ENCODE measurements at regions not wholly inside any gene's neighbourhood (a gene's known extent, or its start where the extent isn't known, plus 50 kb on each side); places are given as distances from the start of the nearest gene placed in this dataset.

DNA sequence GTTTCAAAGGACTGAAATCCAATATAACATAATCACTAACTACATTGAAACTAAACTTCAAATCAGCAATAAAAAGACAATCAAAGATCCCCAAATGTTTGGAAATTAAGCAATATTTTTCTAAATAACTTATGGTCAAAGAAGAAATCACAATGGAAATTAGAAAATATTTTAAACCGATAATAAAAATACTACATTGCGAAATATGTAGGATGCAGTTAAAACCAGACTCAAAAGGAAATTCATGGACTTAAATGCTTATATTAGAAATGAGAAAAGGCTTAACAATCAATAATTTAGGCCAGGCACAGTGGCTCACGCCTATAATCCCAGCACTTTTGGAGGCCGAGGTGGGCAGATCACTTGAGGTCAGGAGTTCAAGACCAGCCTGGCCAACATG lies 79.0 kb upstream of the HAAO start:
- TF ChIP-seq, protein P1, sequence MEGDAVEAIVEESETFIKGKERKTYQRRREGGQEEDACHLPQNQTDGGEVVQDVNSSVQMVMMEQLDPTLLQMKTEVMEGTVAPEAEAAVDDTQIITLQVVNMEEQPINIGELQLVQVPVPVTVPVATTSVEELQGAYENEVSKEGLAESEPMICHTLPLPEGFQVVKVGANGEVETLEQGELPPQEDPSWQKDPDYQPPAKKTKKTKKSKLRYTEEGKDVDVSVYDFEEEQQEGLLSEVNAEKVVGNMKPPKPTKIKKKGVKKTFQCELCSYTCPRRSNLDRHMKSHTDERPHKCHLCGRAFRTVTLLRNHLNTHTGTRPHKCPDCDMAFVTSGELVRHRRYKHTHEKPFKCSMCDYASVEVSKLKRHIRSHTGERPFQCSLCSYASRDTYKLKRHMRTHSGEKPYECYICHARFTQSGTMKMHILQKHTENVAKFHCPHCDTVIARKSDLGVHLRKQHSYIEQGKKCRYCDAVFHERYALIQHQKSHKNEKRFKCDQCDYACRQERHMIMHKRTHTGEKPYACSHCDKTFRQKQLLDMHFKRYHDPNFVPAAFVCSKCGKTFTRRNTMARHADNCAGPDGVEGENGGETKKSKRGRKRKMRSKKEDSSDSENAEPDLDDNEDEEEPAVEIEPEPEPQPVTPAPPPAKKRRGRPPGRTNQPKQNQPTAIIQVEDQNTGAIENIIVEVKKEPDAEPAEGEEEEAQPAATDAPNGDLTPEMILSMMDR (conservative IDR thresholded peaks at IDR 0.05) = no peak
- TF ChIP-seq ZFX (IDR thresholded peaks at IDR 0.05) = no peak
